Lower leg skin (tissue), 4 donors: ENCODE measurements at regions not wholly inside any gene's neighbourhood (a gene's known extent, or its start where the extent isn't known, plus 50 kb on each side); places are given as distances from the start of the nearest gene placed in this dataset.

Experiments used
- DNase-seq, 2 donors: peaks; one replicate each; pipeline ENCODE4 v3.0.0-alpha.2; 2019; ENCODE audit warnings: low spot score in 2 of 2
- H3K4me3 ChIP-seq: fragments of 200-600 bp; sonication (generic); 2 replicates; pipeline ENCODE4 v1.5.1; 2017; ENCODE audit warnings: mild to moderate bottlenecking, low read depth; ENCODE audit not compliant: poor library complexity, severe bottlenecking
- CTCF ChIP-seq, 3 donors: fragments of 450-650 bp; IDR thresholded peaks; one replicate each; pipeline ENCODE4 v1.5.1; 2016; ENCODE audit warnings: antibody characterized with exemption in 3 of 3, mild to moderate bottlenecking in 3 of 3, moderate library complexity in 2 of 3
- POLR2A ChIP-seq, 2 donors: fragments of 450-650 bp; IDR thresholded peaks; one replicate each; pipeline ENCODE4 v1.6.1; 2016 to 2017; ENCODE audit warnings: antibody characterized with exemption in 2 of 2, mild to moderate bottlenecking in 1 of 2, moderate library complexity in 1 of 2
- WGBS, 2 donors: methylation state at CpG; one replicate each; pipeline ENCODE4 v1.1.5; 2018; 5-methylcytosine and 5-hydroxymethylcytosine counted together
- intact Hi-C: fragments of 100-400 bp; cut with DNase I; formaldehyde crosslinking; loops from one replicate; pipeline ENCODE4 v1.15.0; 2023; ENCODE audit warnings: low total_unique reads

GRCh38 chr16:51624080-51624775 is 473.2 kb upstream of the SALL1 start:
- DNase-seq: no peak
- 37 to 53% methylated on average over 7 of the region's 7 CpGs for WGBS, 2 donors
- H3K4me3 ChIP-seq: no peak overlapping the region
- intact Hi-C loops: no loop called here
- TF ChIP-seq POLR2A (IDR thresholded peaks at IDR 0.05) (no peak), CTCF (IDR thresholded peaks at IDR 0.05) (no peak)

- no peak for TF ChIP-seq CTCF (IDR thresholded peaks at IDR 0.05)
- TF ChIP-seq POLR2A (IDR thresholded peaks at IDR 0.05): no peak
- no peak for DNase-seq
- WGBS, 2 donors: 78 to 86% methylated on average over 1 of the region's 1 CpG
- H3K4me3 ChIP-seq: no peak overlapping the region
- intact Hi-C loops: no loop called here
Measured at GRCh38 chr16:51621610-51622009, 470.5 kb upstream of the SALL1 start.

- WGBS, 2 donors: 82 to 84% methylated on average over 4 of the region's 4 CpGs
- DNase-seq: no peak
- TF ChIP-seq CTCF (IDR thresholded peaks at IDR 0.05): no peak
- no peak for TF ChIP-seq POLR2A (IDR thresholded peaks at IDR 0.05)
- H3K4me3 ChIP-seq: no peak overlapping the region
- intact Hi-C loops: no loop called here
Measured at GRCh38 chr16:51615141-51615540, 464.1 kb upstream of the SALL1 start.

- WGBS, 2 donors: 15 to 18% methylated on average over 6 of the region's 6 CpGs
- TF ChIP-seq POLR2A (IDR thresholded peaks at IDR 0.05): no peak
- TF ChIP-seq CTCF (IDR thresholded peaks at IDR 0.05): no peak
- intact Hi-C loops: no loop called here
- no peak for DNase-seq
- H3K4me3 ChIP-seq: no peak overlapping the region
Measured at GRCh38 chr16:51607201-51607651, 456.2 kb upstream of the SALL1 start.

GRCh38 chr16:51596247-51596646 is 445.2 kb upstream of the SALL1 start:
- DNase-seq: no peak
- WGBS, 2 donors: 88 to 94% methylated on average over 4 of the region's 4 CpGs
- intact Hi-C loops: no loop called here
- TF ChIP-seq CTCF (IDR thresholded peaks at IDR 0.05) (no peak), POLR2A (IDR thresholded peaks at IDR 0.05) (no peak)
- no peak overlapping the region for H3K4me3 ChIP-seq
